OCI-LY3 (cell line): ENCODE measurements at regions not wholly inside any gene's neighbourhood (a gene's known extent, or its start where the extent isn't known, plus 50 kb on each side); places are given as distances from the start of the nearest gene placed in this dataset.

Experiments
- CTCF ChIP-seq: fragments of 200-600, 300-600 bp; sonication (generic); IDR thresholded peaks from 2 replicates; pipeline ENCODE4 v1.5.1; 2014; ENCODE audit warnings: antibody characterized with exemption, low read length, low read depth
- EZH2phosphoT487 ChIP-seq: fragments of 200-600 bp; shearing (Covaris generic); IDR thresholded peaks from 2 replicates; pipeline ENCODE4 v1.6.1; 2018; ENCODE audit warnings: antibody characterized with exemption, mixed run types, low read depth

- TF ChIP-seq CTCF (no peak), EZH2phosphoT487 (no peak)
Measured at GRCh38 chr2:70381235-70381634, 79.4 kb upstream of the FAM136A start.
